HepG2 (cell line): ENCODE measurements at regions not wholly inside any gene's neighbourhood (a gene's known extent, or its start where the extent isn't known, plus 50 kb on each side); places are given as distances from the start of the nearest gene placed in this dataset.

Source experiments
- ATAC-seq: fragments of 200-7000 bp; cut with Tn5 transposase; 3 replicates; pipeline ENCODE4 v1.9.1; 2020; ENCODE audit warnings: mild to moderate bottlenecking, moderate library complexity
- BruUV-seq: library from RNA; stranded (reverse); fragments of 400-500 nt; replicated peaks from 2 replicates; lab custom pipeline; 2021; lab: Mats Ljungman, UMichigan
- CTCF ChIA-PET: fragments of 300-600 bp; formaldehyde crosslinking; extraction: SDS; loops from one replicate; lab custom pipeline; 2021; ENCODE audit warnings: low total read pairs, inconsistent platforms, low intra/inter-chr PET ratio; lab: Yijun Ruan, JAX
- POLR2A ChIA-PET: fragments of 350-600 bp; sonication (Branson Sonifier 250); formaldehyde crosslinking; loops from one replicate; lab custom pipeline; 2020; ENCODE audit warnings: antibody characterized with exemption, inconsistent platforms; lab: Yijun Ruan, JAX
- DNase-seq: peaks from one replicate; pipeline ENCODE4 v3.0.0-alpha.2; 2015; ENCODE audit warnings: low spot score
- FAIRE-seq: peaks from 3 replicates; lab custom pipeline; 2011; peaks lifted over from hg19 to GRCh38; lab: Jason Lieb, UNC
- H2AFZ ChIP-seq: one replicate; pipeline ENCODE4 v1.6.1; 2011; ENCODE audit warnings: low read length, inconsistent platforms
- H3K27ac ChIP-seq: fragments of 300-600 bp; 3 replicates; pipeline ENCODE4 v1.8.0; 2011; ENCODE audit warnings: mixed run types, mild to moderate bottlenecking, mixed read lengths, low read length, inconsistent platforms; ENCODE audit not compliant: insufficient read depth; ENCODE audit errors: extremely low read length
- H3K27me3 ChIP-seq, 2 experiments: fragments of 200-600 bp in 1 of 2; 2 replicates in 1 of 2; 3 replicates in 1 of 2; pipeline versions ENCODE4 v1.6.0 to v1.8.0; 2011; ENCODE audit warnings: low read length in 2 of 2, mild to moderate bottlenecking in 2 of 2, moderate library complexity in 2 of 2, inconsistent platforms in 1 of 2; ENCODE audit not compliant: insufficient read depth in 2 of 2, control insufficient read depth in 1 of 2
- H3K36me3 ChIP-seq, 2 experiments: fragments of 200-600 bp in 1 of 2; replicated peaks in 1 of 2; 2 replicates in 1 of 2; 3 replicates in 1 of 2; pipeline versions ENCODE4 v1.5.1 to v1.8.0; 2011; ENCODE audit warnings: low read length in 2 of 2, inconsistent platforms in 1 of 2; ENCODE audit not compliant: insufficient read depth in 2 of 2, control insufficient read depth in 1 of 2
- H3K4me1 ChIP-seq: 2 replicates; pipeline ENCODE4 v1.5.1; 2012; ENCODE audit warnings: low read length, inconsistent platforms; ENCODE audit not compliant: insufficient read depth
- H3K4me2 ChIP-seq: 2 replicates; pipeline ENCODE4 v1.6.0; 2011; ENCODE audit warnings: low read depth, low read length, inconsistent platforms
- H3K4me3 ChIP-seq, 3 experiments: fragments of 200-600 bp in 1 of 3; sonication (generic), shearing (Covaris generic) in 1 of 3; replicated peaks in 1 of 3; 2 replicates each; pipeline ENCODE4 v1.5.1; 2011 to 2016; ENCODE audit warnings: low read length in 3 of 3, inconsistent platforms in 2 of 3, low read depth in 2 of 3, mild to moderate bottlenecking in 2 of 3, control low read depth in 1 of 3, mixed read lengths in 1 of 3; ENCODE audit not compliant: insufficient read depth in 1 of 3
- H3K79me2 ChIP-seq: one replicate; pipeline ENCODE4 v1.6.1; 2011; ENCODE audit warnings: low read length, inconsistent platforms; ENCODE audit not compliant: insufficient read depth
- H3K9ac ChIP-seq: 2 replicates; pipeline ENCODE4 v1.6.0; 2011; ENCODE audit warnings: mild to moderate bottlenecking, low read depth, low read length, inconsistent platforms; ENCODE audit not compliant: insufficient read depth
- H3K9me3 ChIP-seq: 2 replicates; pipeline ENCODE4 v1.5.1; 2012; ENCODE audit warnings: mild to moderate bottlenecking, low read length
- H4K20me1 ChIP-seq: 2 replicates; pipeline ENCODE4 v1.6.0; 2011; ENCODE audit warnings: inconsistent platforms, mild to moderate bottlenecking, low read length, moderate library complexity; ENCODE audit not compliant: insufficient read depth
- ESRRA ChIP-seq: sonication (generic); formaldehyde crosslinking; IDR thresholded peaks from 2 replicates; pipeline ENCODE4 v1.5.1; 2020; ENCODE audit warnings: mild to moderate bottlenecking, low read depth, missing genetic modification reagents
- HMG20B ChIP-seq: conservative IDR thresholded peaks from 2 replicates; pipeline ENCODE4 v1.6.1; 2016; ENCODE audit warnings: missing genetic modification reagents, missing compliant biosample characterization
- JDP2 ChIP-seq: sonication (generic); formaldehyde crosslinking; IDR thresholded peaks from 2 replicates; pipeline ENCODE4 v1.8.1; 2022; ENCODE audit warnings: missing genetic modification reagents, borderline replicate concordance
- MAFF ChIP-seq: IDR thresholded peaks from 2 replicates; pipeline ENCODE4 v1.6.1; 2011; ENCODE audit warnings: low read depth, low read length, improper control_type of control experiment
- NR3C1 ChIP-seq: sonication (generic); formaldehyde crosslinking; IDR thresholded peaks from 2 replicates; pipeline ENCODE4 v1.4.0; 2020; ENCODE audit warnings: missing genetic modification reagents
- PHF21A ChIP-seq: sonication (generic); formaldehyde crosslinking; IDR thresholded peaks from 2 replicates; pipeline ENCODE4 v1.5.0; 2020; ENCODE audit warnings: mild to moderate bottlenecking, missing genetic modification reagents
- POLR2AphosphoS2 ChIP-seq: IDR thresholded peaks from 2 replicates; pipeline ENCODE4 v1.6.1; 2011; ENCODE audit warnings: low read depth, low read length, improper control_type of control experiment
- RFXAP ChIP-seq: sonication (generic); formaldehyde crosslinking; IDR thresholded peaks from 2 replicates; pipeline ENCODE4 v1.4.0; 2020; ENCODE audit warnings: missing genetic modification reagents, borderline replicate concordance
- SMAD1 ChIP-seq: sonication (generic); formaldehyde crosslinking; IDR thresholded peaks from 2 replicates; pipeline ENCODE4 v1.4.0; 2020; ENCODE audit warnings: missing genetic modification reagents, low read depth, mild to moderate bottlenecking, borderline replicate concordance
- SRF ChIP-seq: IDR thresholded peaks from 2 replicates; pipeline ENCODE4 v1.6.1; 2011; ENCODE audit warnings: mild to moderate bottlenecking, low read depth, low read length, moderate library complexity
- TCF12 ChIP-seq, 2 experiments: fragments of 450-650 bp in 1 of 2; sonication (generic) in 1 of 2; formaldehyde crosslinking in 1 of 2; IDR thresholded peaks; 2 replicates each; pipeline versions ENCODE4 v1.6.1 to v1.8.0; 2017 to 2022; ENCODE audit warnings: antibody characterized with exemption in 1 of 2, mild to moderate bottlenecking in 1 of 2, missing genetic modification reagents in 1 of 2, moderate library complexity in 1 of 2
- ZBTB3 ChIP-seq: sonication (generic); formaldehyde crosslinking; IDR thresholded peaks from 2 replicates; pipeline ENCODE4 v1.4.0; 2020; ENCODE audit warnings: low read depth, mild to moderate bottlenecking, moderate library complexity, missing genetic modification reagents, borderline replicate concordance
- ZBTB38 ChIP-seq: sonication (generic); formaldehyde crosslinking; IDR thresholded peaks from 2 replicates; pipeline ENCODE4 v1.5.1; 2020; ENCODE audit warnings: mild to moderate bottlenecking, missing genetic modification reagents
- ZNF781 ChIP-seq: sonication (generic); formaldehyde crosslinking; IDR thresholded peaks from 2 replicates; pipeline ENCODE4 v1.5.1; 2020; ENCODE audit warnings: borderline replicate concordance, mild to moderate bottlenecking, missing genetic modification reagents; ENCODE audit errors: not compliant biosample characterization
- ZSCAN21 ChIP-seq: sonication (generic); formaldehyde crosslinking; IDR thresholded peaks from 2 replicates; pipeline ENCODE4 v1.8.0; 2022; ENCODE audit warnings: mild to moderate bottlenecking, missing genetic modification reagents, moderate library complexity, borderline replicate concordance
- WGBS: methylation state at CpG from one replicate; pipeline ENCODE4 v1.1.6; 2017; ENCODE audit warnings: low lambda C conversion rate; 5-methylcytosine and 5-hydroxymethylcytosine counted together
- in situ Hi-C: cut with HindIII; loops from 2 replicates; pipeline ENCODE4 v1.10.0; 2017; ENCODE audit warnings: low pct_unique_long_range_greater_than_20kb; ENCODE audit not compliant: extremely low pct_ligation_motif_present
- intact Hi-C: fragments of 100-400 bp; cut with micrococcal nuclease; formaldehyde crosslinking; loops from one replicate; pipeline ENCODE4 v1.10.0; 2022; ENCODE audit not compliant: unreplicated experiment
- TF ChIP-seq, protein P1 (sequence below): sonication (generic); formaldehyde crosslinking; IDR thresholded peaks from 2 replicates; pipeline ENCODE4 v1.4.0; 2020; ENCODE audit warnings: low read depth, mild to moderate bottlenecking, missing genetic modification reagents
- TF ChIP-seq, protein P2 (sequence below): sonication (generic); formaldehyde crosslinking; IDR thresholded peaks from 2 replicates; pipeline ENCODE4 v1.5.0; 2020; ENCODE audit warnings: missing genetic modification reagents
- TF ChIP-seq, protein P3 (sequence below): sonication (generic); formaldehyde crosslinking; conservative IDR thresholded peaks from 2 replicates; pipeline ENCODE4 v1.4.0; 2020; ENCODE audit warnings: mild to moderate bottlenecking, missing genetic modification reagents, moderate library complexity
- TF ChIP-seq, protein P4 (sequence below): sonication (generic); formaldehyde crosslinking; IDR thresholded peaks from 2 replicates; pipeline ENCODE4 v1.5.1; 2020; ENCODE audit warnings: mild to moderate bottlenecking, missing genetic modification reagents, borderline replicate concordance

DNA sequence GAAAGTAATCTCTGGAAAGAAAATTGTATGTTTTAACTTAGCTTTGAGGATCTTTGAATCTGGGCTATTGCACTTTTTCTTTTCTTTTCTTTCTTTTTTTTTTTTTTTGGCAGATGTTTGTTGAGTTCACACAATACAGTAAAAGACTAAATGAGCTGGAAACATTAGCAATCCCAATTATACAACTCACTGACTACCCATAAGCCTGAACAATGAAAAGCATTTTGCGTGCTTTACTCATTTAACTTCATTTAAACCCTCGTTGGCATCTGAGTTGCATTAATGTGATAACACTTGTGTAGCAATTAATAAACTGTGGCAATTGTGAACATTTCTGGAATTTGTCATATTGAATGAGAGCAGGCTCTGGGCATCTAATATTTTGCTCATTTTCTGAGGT lies 269.4 kb upstream of the RBMS3 start:
- 29% methylated on average over 2 of the region's 2 CpGs for WGBS
- ATAC-seq (no peak), DNase-seq (no peak), FAIRE-seq (no peak)
- CTCF ChIA-PET: no interaction called here
- Histone ChIP-seq H3K4me1 (no peaks in the 10 kb centered on the region), H4K20me1 (no peaks in the 10 kb centered on the region), H3K4me2 (no peak overlapping the region), H3K9me3 (peaks cover 33% of the 10 kb centered on the region), H3K4me3 (no peak overlapping the region), H3K36me3 (no peaks in the 10 kb centered on the region), H3K9ac (no peak overlapping the region), H3K79me2 (no peaks in the 10 kb centered on the region), H2AFZ (no peak overlapping the region), H3K27me3 (no peaks in the 10 kb centered on the region), H3K27ac (no peak overlapping the region)
- no TSS peak for BruUV-seq
- POLR2A ChIA-PET: no interaction called here
- intact Hi-C loops: no loop called here
- in situ Hi-C loops: no loop called here
- no peak for TF ChIP-seq NR3C1 (CRISPR knock-in tag)
- TF ChIP-seq POLR2AphosphoS2: no peak
- TF ChIP-seq SMAD1: no peak
- TF ChIP-seq JDP2 (CRISPR knock-in tag): no peak
- TF ChIP-seq, protein P1, sequence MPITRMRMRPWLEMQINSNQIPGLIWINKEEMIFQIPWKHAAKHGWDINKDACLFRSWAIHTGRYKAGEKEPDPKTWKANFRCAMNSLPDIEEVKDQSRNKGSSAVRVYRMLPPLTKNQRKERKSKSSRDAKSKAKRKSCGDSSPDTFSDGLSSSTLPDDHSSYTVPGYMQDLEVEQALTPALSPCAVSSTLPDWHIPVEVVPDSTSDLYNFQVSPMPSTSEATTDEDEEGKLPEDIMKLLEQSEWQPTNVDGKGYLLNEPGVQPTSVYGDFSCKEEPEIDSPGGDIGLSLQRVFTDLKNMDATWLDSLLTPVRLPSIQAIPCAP (CRISPR knock-in tag): no peak
- no peak for TF ChIP-seq SRF
- TF ChIP-seq, protein P2, sequence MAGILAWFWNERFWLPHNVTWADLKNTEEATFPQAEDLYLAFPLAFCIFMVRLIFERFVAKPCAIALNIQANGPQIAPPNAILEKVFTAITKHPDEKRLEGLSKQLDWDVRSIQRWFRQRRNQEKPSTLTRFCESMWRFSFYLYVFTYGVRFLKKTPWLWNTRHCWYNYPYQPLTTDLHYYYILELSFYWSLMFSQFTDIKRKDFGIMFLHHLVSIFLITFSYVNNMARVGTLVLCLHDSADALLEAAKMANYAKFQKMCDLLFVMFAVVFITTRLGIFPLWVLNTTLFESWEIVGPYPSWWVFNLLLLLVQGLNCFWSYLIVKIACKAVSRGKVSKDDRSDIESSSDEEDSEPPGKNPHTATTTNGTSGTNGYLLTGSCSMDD (CRISPR knock-in tag): no peak
- no peak for TF ChIP-seq TCF12 (IDR thresholded peaks at IDR 0.05)
- no peak for TF ChIP-seq TCF12 (CRISPR knock-in tag; IDR thresholded peaks at IDR 0.05)
- no peak for TF ChIP-seq ZNF781 (CRISPR knock-in tag)
- TF ChIP-seq, protein P3, sequence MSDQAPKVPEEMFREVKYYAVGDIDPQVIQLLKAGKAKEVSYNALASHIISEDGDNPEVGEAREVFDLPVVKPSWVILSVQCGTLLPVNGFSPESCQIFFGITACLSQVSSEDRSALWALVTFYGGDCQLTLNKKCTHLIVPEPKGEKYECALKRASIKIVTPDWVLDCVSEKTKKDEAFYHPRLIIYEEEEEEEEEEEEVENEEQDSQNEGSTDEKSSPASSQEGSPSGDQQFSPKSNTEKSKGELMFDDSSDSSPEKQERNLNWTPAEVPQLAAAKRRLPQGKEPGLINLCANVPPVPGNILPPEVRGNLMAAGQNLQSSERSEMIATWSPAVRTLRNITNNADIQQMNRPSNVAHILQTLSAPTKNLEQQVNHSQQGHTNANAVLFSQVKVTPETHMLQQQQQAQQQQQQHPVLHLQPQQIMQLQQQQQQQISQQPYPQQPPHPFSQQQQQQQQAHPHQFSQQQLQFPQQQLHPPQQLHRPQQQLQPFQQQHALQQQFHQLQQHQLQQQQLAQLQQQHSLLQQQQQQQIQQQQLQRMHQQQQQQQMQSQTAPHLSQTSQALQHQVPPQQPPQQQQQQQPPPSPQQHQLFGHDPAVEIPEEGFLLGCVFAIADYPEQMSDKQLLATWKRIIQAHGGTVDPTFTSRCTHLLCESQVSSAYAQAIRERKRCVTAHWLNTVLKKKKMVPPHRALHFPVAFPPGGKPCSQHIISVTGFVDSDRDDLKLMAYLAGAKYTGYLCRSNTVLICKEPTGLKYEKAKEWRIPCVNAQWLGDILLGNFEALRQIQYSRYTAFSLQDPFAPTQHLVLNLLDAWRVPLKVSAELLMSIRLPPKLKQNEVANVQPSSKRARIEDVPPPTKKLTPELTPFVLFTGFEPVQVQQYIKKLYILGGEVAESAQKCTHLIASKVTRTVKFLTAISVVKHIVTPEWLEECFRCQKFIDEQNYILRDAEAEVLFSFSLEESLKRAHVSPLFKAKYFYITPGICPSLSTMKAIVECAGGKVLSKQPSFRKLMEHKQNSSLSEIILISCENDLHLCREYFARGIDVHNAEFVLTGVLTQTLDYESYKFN: no peak
- TF ChIP-seq, protein P4, sequence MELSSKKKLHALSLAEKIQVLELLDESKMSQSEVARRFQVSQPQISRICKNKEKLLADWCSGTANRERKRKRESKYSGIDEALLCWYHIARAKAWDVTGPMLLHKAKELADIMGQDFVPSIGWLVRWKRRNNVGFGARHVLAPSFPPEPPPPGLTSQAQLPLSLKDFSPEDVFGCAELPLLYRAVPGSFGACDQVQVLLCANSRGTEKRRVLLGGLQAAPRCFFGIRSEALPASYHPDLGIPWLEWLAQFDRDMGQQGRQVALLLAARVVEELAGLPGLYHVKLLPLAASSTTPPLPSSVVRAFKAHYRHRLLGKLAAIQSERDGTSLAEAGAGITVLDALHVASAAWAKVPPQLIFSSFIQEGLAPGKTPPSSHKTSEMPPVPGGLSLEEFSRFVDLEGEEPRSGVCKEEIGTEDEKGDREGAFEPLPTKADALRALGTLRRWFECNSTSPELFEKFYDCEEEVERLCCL (CRISPR knock-in tag): no peak
- TF ChIP-seq ZBTB3 (CRISPR knock-in tag): no peak
- TF ChIP-seq PHF21A (CRISPR knock-in tag): no peak
- TF ChIP-seq ZSCAN21: no peak
- no peak for TF ChIP-seq HMG20B (CRISPR knock-in tag)
- no peak for TF ChIP-seq ESRRA (CRISPR knock-in tag)
- no peak for TF ChIP-seq ZBTB38 (CRISPR knock-in tag)
- TF ChIP-seq MAFF: no peak
- no peak for TF ChIP-seq RFXAP (CRISPR knock-in tag)
